CD4-positive, alpha-beta memory T cell (primary cell): ENCODE measurements at regions not wholly inside any gene's neighbourhood (a gene's known extent, or its start where the extent isn't known, plus 50 kb on each side); places are given as distances from the start of the nearest gene placed in this dataset.

Source experiments
- CTCF ChIA-PET: fragments of 350-600 bp; sonication (Branson Sonifier 250); formaldehyde crosslinking; loops from one replicate; lab custom pipeline; 2021; ENCODE audit warnings: inconsistent platforms; ENCODE audit not compliant: partially characterized antibody; lab: Charles Lee
- POLR2A ChIA-PET: fragments of 350-600 bp; sonication (Branson Sonifier 250); formaldehyde crosslinking; loops from one replicate; lab custom pipeline; 2021; ENCODE audit not compliant: partially characterized antibody; lab: Charles Lee
- DNase-seq, 5 donors: peaks; one replicate each; pipeline versions ENCODE4 v3.0.0 to v3.0.0-alpha.2; 2020 to 2022; ENCODE audit warnings: mixed read lengths in 1 of 5
- H3K27ac ChIP-seq: one replicate; pipeline ENCODE4 v1.7.0; 2013; ENCODE audit warnings: low read depth, low read length
- H3K27me3 ChIP-seq: 2 replicates; pipeline ENCODE4 v1.7.0; 2013; ENCODE audit warnings: mild to moderate bottlenecking, low read length, moderate library complexity; ENCODE audit not compliant: insufficient read depth
- H3K36me3 ChIP-seq: 2 replicates; pipeline ENCODE4 v1.7.0; 2013; ENCODE audit warnings: mild to moderate bottlenecking, low read length, moderate library complexity; ENCODE audit not compliant: insufficient read depth
- H3K4me1 ChIP-seq: 2 replicates; pipeline ENCODE4 v1.7.0; 2013; ENCODE audit warnings: mild to moderate bottlenecking, low read length, moderate library complexity; ENCODE audit not compliant: insufficient read depth
- H3K4me3 ChIP-seq, 2 donors: one replicate each; pipeline ENCODE4 v1.7.0; 2013; ENCODE audit warnings: low read length in 2 of 2, mild to moderate bottlenecking in 1 of 2
- H3K9me3 ChIP-seq, 2 donors: one replicate each; pipeline ENCODE4 v1.7.0; 2013; ENCODE audit warnings: low read length in 2 of 2, control low read depth in 1 of 2; ENCODE audit not compliant: control insufficient read depth in 1 of 2
- H3K27ac Mint-ChIP-seq, 7 donors: one replicate each; pipeline ENCODE4 v1.8.0; 2020 to 2021; ENCODE audit warnings: mixed read lengths in 7 of 7, mild to moderate bottlenecking in 6 of 7, inconsistent platforms in 3 of 7, moderate library complexity in 3 of 7
- H3K27me3 Mint-ChIP-seq, 2 donors: one replicate each; pipeline ENCODE4 v1.8.0; 2020 to 2021; ENCODE audit warnings: mixed read lengths in 2 of 2
- H3K36me3 Mint-ChIP-seq, 2 donors: one replicate each; pipeline ENCODE4 v1.8.0; 2020 to 2021; ENCODE audit warnings: mixed read lengths in 2 of 2, inconsistent platforms in 1 of 2, mild to moderate bottlenecking in 1 of 2
- H3K4me1 Mint-ChIP-seq, 4 donors: one replicate each; pipeline ENCODE4 v1.8.0; 2020 to 2021; ENCODE audit warnings: mixed read lengths in 4 of 4, mild to moderate bottlenecking in 1 of 4
- H3K4me3 Mint-ChIP-seq, 8 donors: one replicate each; pipeline ENCODE4 v1.8.0; 2020 to 2021; ENCODE audit warnings: mixed read lengths in 8 of 8, mild to moderate bottlenecking in 7 of 8, moderate library complexity in 6 of 8, inconsistent platforms in 3 of 8
- H3K9me3 Mint-ChIP-seq, 8 donors: one replicate each; pipeline ENCODE4 v1.8.0; 2020 to 2021; ENCODE audit warnings: mixed read lengths in 8 of 8, mild to moderate bottlenecking in 5 of 8, inconsistent platforms in 3 of 8, moderate library complexity in 1 of 8
- intact Hi-C: fragments of 100-400 bp; cut with micrococcal nuclease; formaldehyde crosslinking; loops from one replicate; pipeline ENCODE4 v1.15.1; 2023

- CTCF ChIA-PET: no interaction called here
- peaks cover 3% of the 10 kb centered on the region in 2 donors for H3K27me3 Mint-ChIP-seq
- no peaks in the 10 kb centered on the region for H3K36me3 ChIP-seq
- intact Hi-C loops: no loop called here
- H3K9me3 Mint-ChIP-seq: peaks cover 0 to 2% (median 0%) of the 10 kb centered on the region in 8 donors
- H3K4me3 Mint-ChIP-seq: no peak overlapping the region
- H3K9me3 ChIP-seq: no peaks in the 10 kb centered on the region
- no peaks in the 10 kb centered on the region for H3K4me1 ChIP-seq
- no peak for DNase-seq
- no peaks in the 10 kb centered on the region for H3K27me3 ChIP-seq
- POLR2A ChIA-PET: no interaction called here
- no peak overlapping the region for H3K27ac ChIP-seq
- H3K27ac Mint-ChIP-seq: no peak overlapping the region
- H3K4me3 ChIP-seq: no peak overlapping the region
- H3K36me3 Mint-ChIP-seq: no peaks in the 10 kb centered on the region
- no peaks in the 10 kb centered on the region for H3K4me1 Mint-ChIP-seq
Measured at GRCh38 chr22:48394787-48395186, 1432.9 kb downstream of the BRD1 start.

- Histone ChIP-seq H3K27ac (no peak overlapping the region), H3K9me3 (no peaks in the 10 kb centered on the region), H3K4me1 (no peaks in the 10 kb centered on the region), H3K4me3 (no peak overlapping the region), H3K36me3 (no peaks in the 10 kb centered on the region), H3K27me3 (no peaks in the 10 kb centered on the region)
- H3K27me3 Mint-ChIP-seq: peaks cover 3% of the 10 kb centered on the region in 2 donors
- intact Hi-C loops: no loop called here
- no peaks in the 10 kb centered on the region for H3K36me3 Mint-ChIP-seq
- H3K27ac Mint-ChIP-seq: no peak overlapping the region
- CTCF ChIA-PET: no interaction called here
- DNase-seq: no peak
- H3K4me3 Mint-ChIP-seq: no peak overlapping the region
- POLR2A ChIA-PET: no interaction called here
- no peaks in the 10 kb centered on the region for H3K4me1 Mint-ChIP-seq
- peaks cover 0 to 3% (median 0%) of the 10 kb centered on the region in 8 donors for H3K9me3 Mint-ChIP-seq
Measured at GRCh38 chr22:48393885-48394284, 1433.8 kb downstream of the BRD1 start.

DNA sequence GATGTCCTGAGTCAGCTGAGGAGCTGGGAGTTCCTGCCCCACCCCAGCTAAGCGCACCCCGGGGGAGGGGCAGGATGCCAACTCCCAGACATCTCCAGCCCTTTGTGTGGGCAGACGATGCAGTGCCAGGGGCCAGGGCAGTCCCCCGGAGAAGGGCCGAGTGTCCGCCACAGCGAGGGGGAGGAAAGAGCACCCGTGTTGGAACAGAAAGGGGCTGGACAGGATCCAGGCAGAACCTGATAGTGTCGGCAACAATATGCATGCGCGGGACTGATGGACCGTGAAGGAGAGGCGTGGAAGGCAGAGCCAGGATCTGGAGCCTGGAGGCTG lies 1434.7 kb downstream of the BRD1 start:
- Histone ChIP-seq H3K27ac (no peak overlapping the region), H3K9me3 (no peaks in the 10 kb centered on the region), H3K4me1 (no peaks in the 10 kb centered on the region), H3K4me3 (no peak overlapping the region), H3K27me3 (no peaks in the 10 kb centered on the region), H3K36me3 (no peaks in the 10 kb centered on the region)
- Mint-ChIP-seq H3K4me1 (no peaks in the 10 kb centered on the region), H3K9me3 (peaks cover 0 to 3% (median 0%) of the 10 kb centered on the region in 8 donors), H3K4me3 (no peak overlapping the region), H3K36me3 (no peaks in the 10 kb centered on the region), H3K27me3 (peaks cover 3 to 4% of the 10 kb centered on the region in 2 donors), H3K27ac (no peak overlapping the region)
- intact Hi-C loops: no loop called here
- no peak for DNase-seq
- ChIA-PET POLR2A (no interaction called here), CTCF (no interaction called here)

DNA sequence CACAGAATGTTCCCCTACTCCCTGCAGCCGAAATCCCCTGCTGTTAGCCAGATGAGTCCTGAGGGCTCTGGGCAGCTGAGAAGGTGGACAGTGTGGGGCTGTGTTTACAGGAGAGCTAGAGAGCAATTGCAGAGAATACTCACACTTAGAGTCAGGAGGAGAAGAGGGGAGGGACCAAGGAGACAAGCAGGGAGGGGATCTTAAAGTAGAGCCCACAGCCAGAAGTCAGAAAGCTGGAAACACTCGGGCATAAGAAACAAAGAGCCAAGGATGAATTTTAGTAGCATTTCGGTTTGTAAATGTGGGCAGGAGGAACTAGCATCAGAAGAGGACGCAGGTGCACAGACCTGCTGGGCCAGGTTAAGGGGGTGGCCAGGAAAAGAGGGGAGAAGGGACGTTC lies 1435.9 kb downstream of the BRD1 start:
- CTCF ChIA-PET: no interaction called here

DNA sequence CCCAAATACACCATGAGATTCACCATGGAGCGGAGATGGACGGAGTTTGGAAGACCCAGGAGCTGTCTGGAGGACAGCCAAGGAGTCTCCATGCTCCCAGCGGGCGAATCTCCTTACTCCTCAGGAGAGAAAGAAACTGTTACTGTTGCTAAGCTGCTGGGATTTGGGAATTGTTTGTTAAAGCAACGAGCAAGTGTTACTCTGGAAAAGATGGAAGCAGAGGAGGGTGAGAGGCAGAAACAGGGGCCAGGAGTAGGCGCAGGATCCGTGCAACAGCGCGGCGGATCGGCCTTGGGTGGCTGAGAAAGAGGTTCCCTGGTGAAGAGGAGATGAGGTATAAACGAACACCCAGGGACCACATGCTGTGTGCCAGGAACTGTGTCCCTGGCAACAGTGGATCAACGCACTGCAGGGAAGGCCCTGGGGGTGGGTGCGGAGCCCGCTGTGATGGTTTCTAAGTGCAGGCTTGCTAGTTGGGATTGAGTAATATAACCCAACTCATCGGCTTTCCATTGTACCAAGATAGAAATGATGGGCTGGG lies 1436.4 kb downstream of the BRD1 start:
- CTCF ChIA-PET: no interaction called here
- intact Hi-C loops: no loop called here
- H3K9me3 Mint-ChIP-seq: peaks cover 0 to 3% (median 0%) of the 10 kb centered on the region in 8 donors

More for the DNA sequence above, 1435.9 kb downstream of the BRD1 start:
- Mint-ChIP-seq H3K4me3 (no peak overlapping the region), H3K27ac (no peak overlapping the region), H3K9me3 (peaks cover 0 to 3% (median 0%) of the 10 kb centered on the region in 8 donors), H3K4me1 (no peaks in the 10 kb centered on the region), H3K27me3 (peaks cover 2 to 3% of the 10 kb centered on the region in 2 donors), H3K36me3 (no peaks in the 10 kb centered on the region)
- H3K36me3 ChIP-seq: no peaks in the 10 kb centered on the region
- no peaks in the 10 kb centered on the region for H3K27me3 ChIP-seq
- H3K4me1 ChIP-seq: no peaks in the 10 kb centered on the region
- H3K4me3 ChIP-seq: no peak overlapping the region
- H3K9me3 ChIP-seq: no peaks in the 10 kb centered on the region
- no peak overlapping the region for H3K27ac ChIP-seq
- no peak for DNase-seq
- intact Hi-C loops: no loop called here
- POLR2A ChIA-PET: no interaction called here

DNA sequence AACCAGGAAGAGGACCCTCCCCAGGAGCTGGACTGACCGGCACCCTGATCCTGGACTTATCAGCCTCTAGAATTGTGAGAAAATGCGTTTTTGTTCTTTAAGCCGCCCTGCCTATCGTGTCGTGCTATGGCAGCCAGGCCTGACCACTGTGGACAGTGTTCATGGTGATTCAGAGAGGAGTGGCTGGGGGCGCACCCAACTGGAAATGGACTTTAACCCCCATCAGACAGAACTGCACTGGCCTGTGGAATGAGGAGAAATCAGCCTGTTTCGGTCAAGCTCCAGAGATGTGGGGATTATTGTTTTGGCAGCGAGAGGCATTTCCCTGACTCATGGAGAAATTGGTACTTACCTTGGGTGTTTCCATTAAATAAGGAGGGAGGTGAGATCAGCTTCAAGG lies 1437.8 kb downstream of the BRD1 start:
- no peaks in the 10 kb centered on the region for H3K36me3 ChIP-seq
- no peak overlapping the region for H3K27ac Mint-ChIP-seq
- H3K4me1 ChIP-seq: no peaks in the 10 kb centered on the region
- H3K9me3 ChIP-seq: no peaks in the 10 kb centered on the region
- no peak overlapping the region for H3K4me3 Mint-ChIP-seq
- peaks cover 3 to 4% of the 10 kb centered on the region in 2 donors for H3K27me3 Mint-ChIP-seq
- DNase-seq: no peak
- H3K27ac ChIP-seq: no peak overlapping the region
- no peaks in the 10 kb centered on the region for H3K4me1 Mint-ChIP-seq
- no peak overlapping the region for H3K4me3 ChIP-seq
- H3K9me3 Mint-ChIP-seq: peaks cover 0 to 15% (median 10%) of the 10 kb centered on the region in 8 donors
- no peaks in the 10 kb centered on the region for H3K36me3 Mint-ChIP-seq
- H3K27me3 ChIP-seq: no peaks in the 10 kb centered on the region
- intact Hi-C loops: no loop called here
- CTCF ChIA-PET: no interaction called here
- POLR2A ChIA-PET: no interaction called here

More for the DNA sequence above, 1436.4 kb downstream of the BRD1 start:
- H3K27ac ChIP-seq: no peak overlapping the region
- Mint-ChIP-seq H3K4me1 (no peaks in the 10 kb centered on the region), H3K27ac (no peak overlapping the region), H3K27me3 (peaks cover 3 to 4% of the 10 kb centered on the region in 2 donors), H3K4me3 (no peak overlapping the region), H3K36me3 (no peaks in the 10 kb centered on the region)
- H3K4me1 ChIP-seq: no peaks in the 10 kb centered on the region
- H3K9me3 ChIP-seq: no peaks in the 10 kb centered on the region
- H3K27me3 ChIP-seq: no peaks in the 10 kb centered on the region
- POLR2A ChIA-PET: no interaction called here
- DNase-seq: no peak
- no peaks in the 10 kb centered on the region for H3K36me3 ChIP-seq
- no peak overlapping the region for H3K4me3 ChIP-seq

- intact Hi-C loops: no loop called here
- H3K27me3 ChIP-seq: no peaks in the 10 kb centered on the region
- H3K9me3 Mint-ChIP-seq: peaks cover 5 to 30% (median 19%) of the 10 kb centered on the region in 8 donors
Measured at GRCh38 chr22:48382197-48382596, 1445.5 kb downstream of the BRD1 start.

More at GRCh38 chr22:48382197-48382596, 1445.5 kb downstream of the BRD1 start:
- Histone ChIP-seq H3K4me1 (no peaks in the 10 kb centered on the region), H3K9me3 (no peaks in the 10 kb centered on the region), H3K4me3 (no peak overlapping the region), H3K27ac (no peak overlapping the region), H3K36me3 (no peaks in the 10 kb centered on the region)
- no peak for DNase-seq
- Mint-ChIP-seq H3K27me3 (peaks cover 3 to 6% of the 10 kb centered on the region in 2 donors), H3K36me3 (no peaks in the 10 kb centered on the region), H3K4me1 (no peaks in the 10 kb centered on the region), H3K4me3 (no peak overlapping the region), H3K27ac (no peak overlapping the region)
- ChIA-PET CTCF (no interaction called here), POLR2A (no interaction called here)
